SK-N-SH (cell line): ENCODE measurements at regions not wholly inside any gene's neighbourhood (a gene's known extent, or its start where the extent isn't known, plus 50 kb on each side); places are given as distances from the start of the nearest gene placed in this dataset.

ENCODE experiments used
- CTCF ChIA-PET: fragments of 300-600, 350-600 bp; formaldehyde crosslinking; extraction: SDS; loops from one replicate; lab custom pipeline; 2021; lab: Yijun Ruan, JAX
- POLR2A ChIA-PET: fragments of 350-600 bp; sonication (Branson Sonifier 250); formaldehyde crosslinking; extraction: SDS; loops from one replicate; lab custom pipeline; 2020; ENCODE audit warnings: antibody characterized with exemption, inconsistent platforms; lab: Yijun Ruan, JAX
- DNase-seq: peaks from one replicate; pipeline ENCODE4 v3.0.0; 2012
- H2AFZ ChIP-seq: fragments of 200-600 bp; sonication (generic); 2 replicates; pipeline ENCODE4 v1.8.1; 2016; ENCODE audit warnings: antibody characterized with exemption, mild to moderate bottlenecking, low read depth
- H3F3A ChIP-seq: fragments of 200-600 bp; sonication (generic); replicated peaks from 2 replicates; pipeline ENCODE3; 2016; ENCODE audit warnings: antibody characterized with exemption, mild to moderate bottlenecking; ENCODE audit not compliant: insufficient read depth
- H3K27ac ChIP-seq, 2 experiments: fragments of 200-500 bp in 1 of 2; fragments of 200-600 bp in 1 of 2; sonication (Bioruptor generic) in 1 of 2; sonication (generic), shearing (Covaris generic) in 1 of 2; 2 replicates each; pipeline versions ENCODE4 v1.5.1 to v1.6.1; 2014 to 2016; ENCODE audit warnings: low read depth in 2 of 2, inconsistent platforms in 1 of 2, low read length in 1 of 2, mild to moderate bottlenecking in 1 of 2, mixed read lengths in 1 of 2
- H3K27me3 ChIP-seq: fragments of 200-600 bp; sonication (generic), shearing (Covaris generic); 2 replicates; pipeline ENCODE4 v1.6.1; 2016; ENCODE audit warnings: mixed run types; ENCODE audit not compliant: insufficient read depth
- H3K36me3 ChIP-seq, 2 experiments: fragments of 200-500 bp in 1 of 2; fragments of 200-600 bp in 1 of 2; sonication (Bioruptor generic) in 1 of 2; sonication (generic) in 1 of 2; replicated peaks in 1 of 2; 2 replicates each; pipeline versions ENCODE3 to v1.5.1; 2014 to 2016; ENCODE audit warnings: low read length in 1 of 2, mild to moderate bottlenecking in 1 of 2; ENCODE audit not compliant: insufficient read depth in 2 of 2, control insufficient read depth in 1 of 2
- H3K4me1 ChIP-seq, 2 experiments: fragments of 200-500 bp in 1 of 2; fragments of 200-600 bp in 1 of 2; sonication (Bioruptor generic) in 1 of 2; sonication (generic), shearing (Covaris generic) in 1 of 2; 2 replicates each; pipeline versions ENCODE4 v1.5.1 to v1.6.1; 2014 to 2016; ENCODE audit warnings: low read depth in 1 of 2, low read length in 1 of 2, mixed run types in 1 of 2; ENCODE audit not compliant: insufficient read depth in 2 of 2, control insufficient read depth in 1 of 2
- H3K4me2 ChIP-seq: fragments of 200-600 bp; sonication (generic), shearing (Covaris generic); 2 replicates; pipeline ENCODE4 v1.6.1; 2017; ENCODE audit warnings: mixed run types
- H3K4me3 ChIP-seq, 2 experiments: fragments of 200-500 bp in 1 of 2; fragments of 200-600 bp in 1 of 2; sonication (Bioruptor generic) in 1 of 2; sonication (generic), shearing (Covaris generic) in 1 of 2; 2 replicates each; pipeline versions ENCODE4 v1.5.1 to v1.8.1; 2014 to 2016; ENCODE audit warnings: low read depth in 2 of 2, inconsistent platforms in 1 of 2, low read length in 1 of 2, mild to moderate bottlenecking in 1 of 2, mixed read lengths in 1 of 2, moderate library complexity in 1 of 2
- H3K79me2 ChIP-seq: fragments of 200-600 bp; sonication (generic); 2 replicates; pipeline ENCODE4 v1.8.1; 2017; ENCODE audit warnings: mild to moderate bottlenecking; ENCODE audit not compliant: insufficient read depth
- H3K9ac ChIP-seq: fragments of 200-600 bp; sonication (generic); 2 replicates; pipeline ENCODE4 v1.6.1; 2017; ENCODE audit warnings: mixed run types
- H3K9me2 ChIP-seq: fragments of 200-600 bp; sonication (generic); 2 replicates; pipeline ENCODE4 v1.6.1; 2017; ENCODE audit warnings: mixed run types
- H3K9me3 ChIP-seq: fragments of 200-600 bp; sonication (generic); 2 replicates; pipeline ENCODE4 v1.6.1; 2017; ENCODE audit warnings: mixed run types, mild to moderate bottlenecking, moderate library complexity
- H4K20me1 ChIP-seq: fragments of 200-600 bp; sonication (generic); 2 replicates; pipeline ENCODE4 v1.6.1; 2017; ENCODE audit warnings: mild to moderate bottlenecking, mixed run types; ENCODE audit not compliant: insufficient read depth
- ELF1 ChIP-seq: IDR thresholded peaks from 2 replicates; pipeline ENCODE4 v1.4.0; 2012
- EP300 ChIP-seq, 2 experiments: IDR thresholded peaks; 2 replicates each; pipeline versions ENCODE4 v1.4.0 to v1.6.1; 2012; ENCODE audit warnings: borderline replicate concordance in 1 of 2, low read depth in 1 of 2, low read length in 1 of 2
- FOSL2 ChIP-seq: IDR thresholded peaks from 2 replicates; pipeline ENCODE4 v1.4.0; 2012; ENCODE audit warnings: low read depth, mild to moderate bottlenecking, moderate library complexity, borderline replicate concordance
- FOXJ3 ChIP-seq: sonication (generic); formaldehyde crosslinking; IDR thresholded peaks from 2 replicates; pipeline ENCODE4 v1.5.1; 2020; ENCODE audit warnings: mild to moderate bottlenecking, missing genetic modification reagents
- FOXM1 ChIP-seq: IDR thresholded peaks from 2 replicates; pipeline ENCODE4 v1.4.0; 2012; ENCODE audit warnings: low read depth, mild to moderate bottlenecking
- GABPA ChIP-seq: IDR thresholded peaks from 2 replicates; pipeline ENCODE4 v1.4.0; 2012; ENCODE audit warnings: low read depth, mild to moderate bottlenecking
- IRF3 ChIP-seq: fragments of 150-350 bp; IDR thresholded peaks from 2 replicates; pipeline ENCODE4 v1.6.1; 2016; ENCODE audit warnings: mild to moderate bottlenecking, low read depth, low read length
- JUND ChIP-seq: IDR thresholded peaks from 2 replicates; pipeline ENCODE4 v1.4.0; 2012
- MAX ChIP-seq: IDR thresholded peaks from 2 replicates; pipeline ENCODE4 v1.4.0; 2012; ENCODE audit warnings: low read depth
- MXI1 ChIP-seq: IDR thresholded peaks from 2 replicates; pipeline ENCODE4 v1.6.1; 2012; ENCODE audit warnings: mild to moderate bottlenecking, low read depth, low read length, improper control_type of control experiment
- NFIC ChIP-seq: IDR thresholded peaks from 2 replicates; pipeline ENCODE4 v1.4.0; 2012; ENCODE audit warnings: borderline replicate concordance
- NRF1 ChIP-seq: IDR thresholded peaks from 2 replicates; pipeline ENCODE4 v1.6.1; 2012; ENCODE audit warnings: low read depth, mild to moderate bottlenecking, low read length
- PBX3 ChIP-seq: IDR thresholded peaks from 2 replicates; pipeline ENCODE4; 2012
- POLR2AphosphoS5 ChIP-seq: IDR thresholded peaks from 2 replicates; pipeline ENCODE4 v1.6.1; 2012; ENCODE audit warnings: low read depth, low read length
- RAD21 ChIP-seq: IDR thresholded peaks from 2 replicates; pipeline ENCODE4 v1.6.1; 2012; ENCODE audit warnings: mild to moderate bottlenecking, low read length
- RCOR1 ChIP-seq: fragments of 150-350 bp; IDR thresholded peaks from 2 replicates; pipeline ENCODE4 v1.6.1; 2017; ENCODE audit warnings: antibody characterized with exemption, low read length
- RFX5 ChIP-seq: IDR thresholded peaks from 2 replicates; pipeline ENCODE4 v1.6.1; 2012; ENCODE audit warnings: mild to moderate bottlenecking, improper control_type of control experiment, low read length
- RXRA ChIP-seq: IDR thresholded peaks from 2 replicates; pipeline ENCODE4 v1.4.0; 2012; ENCODE audit warnings: low read depth, mild to moderate bottlenecking, borderline replicate concordance
- SIN3A ChIP-seq: IDR thresholded peaks from 2 replicates; pipeline ENCODE4 v1.6.1; 2012; ENCODE audit warnings: low read depth, mild to moderate bottlenecking, low read length, moderate library complexity, borderline replicate concordance
- SMC3 ChIP-seq: IDR thresholded peaks from 2 replicates; pipeline ENCODE4 v1.6.1; 2012; ENCODE audit warnings: low read depth, low read length, improper control_type of control experiment
- TAF1 ChIP-seq: IDR thresholded peaks from 2 replicates; pipeline ENCODE4 v1.6.1; 2012; ENCODE audit warnings: low read depth, mild to moderate bottlenecking, low read length, moderate library complexity, borderline replicate concordance
- TCF12 ChIP-seq: IDR thresholded peaks from 2 replicates; pipeline ENCODE4 v1.4.0; 2012
- TEAD4 ChIP-seq: IDR thresholded peaks from 2 replicates; pipeline ENCODE4 v1.4.0; 2012; ENCODE audit warnings: mild to moderate bottlenecking, borderline replicate concordance; ENCODE audit not compliant: insufficient read depth
- USF1 ChIP-seq: IDR thresholded peaks from 2 replicates; pipeline ENCODE4 v1.4.0; 2012; ENCODE audit warnings: low read depth, borderline replicate concordance
- YY1 ChIP-seq: IDR thresholded peaks from 2 replicates; pipeline ENCODE4 v1.4.0; 2012; ENCODE audit warnings: low read depth, mild to moderate bottlenecking
- WGBS: methylation state at CpG from one replicate; pipeline ENCODE4 v1.1.6; 2017; ENCODE audit warnings: low lambda C conversion rate; 5-methylcytosine and 5-hydroxymethylcytosine counted together
- TF ChIP-seq, protein P1 (sequence below): fragments of 200-600 bp; sonication (generic); IDR thresholded peaks from 2 replicates; pipeline ENCODE4 v1.6.1; 2017; ENCODE audit warnings: antibody characterized with exemption, mild to moderate bottlenecking, moderate library complexity
- TF ChIP-seq, protein P2 (sequence below): IDR thresholded peaks from 2 replicates; pipeline ENCODE4 v1.4.0; 2012; ENCODE audit warnings: low read depth, borderline replicate concordance
- TF ChIP-seq, protein P3 (sequence below): fragments of 150-350 bp; IDR thresholded peaks from 2 replicates; pipeline ENCODE4 v1.6.1; 2017; ENCODE audit warnings: antibody characterized with exemption, low read length, low read depth, borderline replicate concordance

DNA sequence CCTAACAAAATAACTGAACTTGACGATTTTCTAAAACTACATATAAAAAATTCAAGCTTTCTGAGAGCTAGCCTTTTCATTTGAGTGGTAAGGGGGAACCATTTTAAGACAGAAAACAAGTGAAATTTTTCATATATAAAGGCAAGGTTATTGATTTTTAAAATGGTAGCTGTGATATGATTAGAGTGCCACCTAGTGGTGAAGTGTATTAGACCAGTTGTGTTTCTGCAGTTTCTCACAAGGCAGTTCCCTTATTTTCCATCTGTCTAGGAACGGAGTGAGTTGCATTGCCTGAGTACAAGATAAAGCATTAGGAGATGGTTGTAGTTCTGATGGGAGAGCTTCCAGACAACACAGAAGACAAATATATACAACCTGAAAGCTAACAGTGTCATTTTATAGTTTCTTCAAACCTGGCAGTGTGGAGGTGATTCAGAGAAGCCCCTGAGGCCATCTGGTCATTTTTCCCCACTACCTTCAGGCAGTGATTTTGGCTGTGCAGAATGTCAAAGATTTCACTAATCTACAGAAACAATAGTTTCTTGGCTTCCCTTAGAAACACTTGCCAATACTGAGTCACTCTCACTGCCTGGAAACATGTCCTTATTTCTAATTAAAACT is 180.8 kb downstream of the C12orf50 start:
- H3K4me1 ChIP-seq: peaks cover 0 to 2% of the 10 kb centered on the region in 2 experiments; a peak in 2 of 4 replicates
- TF ChIP-seq SMC3 (peak; percentile 76), MAX (no peak), ELF1 (no peak), NRF1 (no peak), FOXM1 (0 out of 2 replicates have a peak, but pooled peaks have one; percentile 29), SIN3A (no peak), RFX5 (no peak), RAD21 (peak; percentile 93), FOXJ3 (CRISPR knock-in tag) (no peak), TEAD4 (no peak), FOSL2 (no peak), TAF1 (no peak), RXRA (no peak), NFIC (no peak), EP300 (IDR thresholded peaks at IDR 0.05; ENCODE audit: borderline replicate concordance in 1 of 2, low read depth in 1 of 2, low read length in 1 of 2) (no peak), PBX3 (no peak), RCOR1 (no peak), USF1 (no peak), JUND (no peak), MXI1 (no peak), TCF12 (peak; percentile 31; the same call in 1 of the 2 replicates), GABPA (no peak), IRF3 (no peak), POLR2AphosphoS5 (no peak), YY1 (no peak)
- TF ChIP-seq, protein P1, sequence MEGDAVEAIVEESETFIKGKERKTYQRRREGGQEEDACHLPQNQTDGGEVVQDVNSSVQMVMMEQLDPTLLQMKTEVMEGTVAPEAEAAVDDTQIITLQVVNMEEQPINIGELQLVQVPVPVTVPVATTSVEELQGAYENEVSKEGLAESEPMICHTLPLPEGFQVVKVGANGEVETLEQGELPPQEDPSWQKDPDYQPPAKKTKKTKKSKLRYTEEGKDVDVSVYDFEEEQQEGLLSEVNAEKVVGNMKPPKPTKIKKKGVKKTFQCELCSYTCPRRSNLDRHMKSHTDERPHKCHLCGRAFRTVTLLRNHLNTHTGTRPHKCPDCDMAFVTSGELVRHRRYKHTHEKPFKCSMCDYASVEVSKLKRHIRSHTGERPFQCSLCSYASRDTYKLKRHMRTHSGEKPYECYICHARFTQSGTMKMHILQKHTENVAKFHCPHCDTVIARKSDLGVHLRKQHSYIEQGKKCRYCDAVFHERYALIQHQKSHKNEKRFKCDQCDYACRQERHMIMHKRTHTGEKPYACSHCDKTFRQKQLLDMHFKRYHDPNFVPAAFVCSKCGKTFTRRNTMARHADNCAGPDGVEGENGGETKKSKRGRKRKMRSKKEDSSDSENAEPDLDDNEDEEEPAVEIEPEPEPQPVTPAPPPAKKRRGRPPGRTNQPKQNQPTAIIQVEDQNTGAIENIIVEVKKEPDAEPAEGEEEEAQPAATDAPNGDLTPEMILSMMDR: peak; percentile 92
- TF ChIP-seq, protein P2, sequence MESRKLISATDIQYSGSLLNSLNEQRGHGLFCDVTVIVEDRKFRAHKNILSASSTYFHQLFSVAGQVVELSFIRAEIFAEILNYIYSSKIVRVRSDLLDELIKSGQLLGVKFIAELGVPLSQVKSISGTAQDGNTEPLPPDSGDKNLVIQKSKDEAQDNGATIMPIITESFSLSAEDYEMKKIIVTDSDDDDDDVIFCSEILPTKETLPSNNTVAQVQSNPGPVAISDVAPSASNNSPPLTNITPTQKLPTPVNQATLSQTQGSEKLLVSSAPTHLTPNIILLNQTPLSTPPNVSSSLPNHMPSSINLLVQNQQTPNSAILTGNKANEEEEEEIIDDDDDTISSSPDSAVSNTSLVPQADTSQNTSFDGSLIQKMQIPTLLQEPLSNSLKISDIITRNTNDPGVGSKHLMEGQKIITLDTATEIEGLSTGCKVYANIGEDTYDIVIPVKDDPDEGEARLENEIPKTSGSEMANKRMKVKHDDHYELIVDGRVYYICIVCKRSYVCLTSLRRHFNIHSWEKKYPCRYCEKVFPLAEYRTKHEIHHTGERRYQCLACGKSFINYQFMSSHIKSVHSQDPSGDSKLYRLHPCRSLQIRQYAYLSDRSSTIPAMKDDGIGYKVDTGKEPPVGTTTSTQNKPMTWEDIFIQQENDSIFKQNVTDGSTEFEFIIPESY: no peak
- TF ChIP-seq, protein P3, sequence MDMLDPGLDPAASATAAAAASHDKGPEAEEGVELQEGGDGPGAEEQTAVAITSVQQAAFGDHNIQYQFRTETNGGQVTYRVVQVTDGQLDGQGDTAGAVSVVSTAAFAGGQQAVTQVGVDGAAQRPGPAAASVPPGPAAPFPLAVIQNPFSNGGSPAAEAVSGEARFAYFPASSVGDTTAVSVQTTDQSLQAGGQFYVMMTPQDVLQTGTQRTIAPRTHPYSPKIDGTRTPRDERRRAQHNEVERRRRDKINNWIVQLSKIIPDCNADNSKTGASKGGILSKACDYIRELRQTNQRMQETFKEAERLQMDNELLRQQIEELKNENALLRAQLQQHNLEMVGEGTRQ: no peak
- H3K79me2 ChIP-seq: no peaks in the 10 kb centered on the region
- H3K9ac ChIP-seq: no peak overlapping the region
- H2AFZ ChIP-seq: peak overlapping the region; percentile 52; the same call in 1 of the 2 replicates
- 15% methylated on average over 2 of the region's 2 CpGs for WGBS
- H3K27me3 ChIP-seq: no peaks in the 10 kb centered on the region
- H3K4me2 ChIP-seq: no peak overlapping the region
- ChIA-PET POLR2A (no interaction called here), CTCF (interaction anchor here (0.5 to 3.1 kb wide), 39 partner anchors 8 to 1928 kb away, joined by 3 to 23 read pairs (median 3); no protein-coding TSS in a partner anchor)
- no peak overlapping the region; a peak in 1 of 4 replicates for H3K27ac ChIP-seq
- H3K36me3 ChIP-seq: no peaks in the 10 kb centered on the region
- no peaks in the 10 kb centered on the region for H3K9me3 ChIP-seq
- H3K9me2 ChIP-seq: no peaks in the 10 kb centered on the region
- no peak overlapping the region for H3K4me3 ChIP-seq
- peak; percentile 31 for DNase-seq
- no peaks in the 10 kb centered on the region for H4K20me1 ChIP-seq
- no peaks in the 10 kb centered on the region for H3F3A ChIP-seq
